ENCODE measurements at regions not wholly inside any gene's neighbourhood (a gene's known extent, or its start where the extent isn't known, plus 50 kb on each side); places are given as distances from the start of the nearest gene placed in this dataset.

- TF ChIP-seq CTCF (conservative IDR thresholded peaks at IDR 0.05; ENCODE audit: control insufficient read depth, insufficient read depth, low read depth, low read length) = no peak
- no peak for DNase-seq (ENCODE audit: low read depth)
- H3K4me3 ChIP-seq (ENCODE audit: control insufficient read depth, low read depth, low read length) = no peak overlapping the region
Measured at GRCh38 chr7:93039786-93040185, 78.0 kb downstream of the SAMD9 start.

GRCh38 chr7:93039282-93039681 is 78.5 kb downstream of the SAMD9 start:
- no peak for TF ChIP-seq CTCF (conservative IDR thresholded peaks at IDR 0.05; ENCODE audit: control insufficient read depth, insufficient read depth, low read depth, low read length)
- no peak overlapping the region for H3K4me3 ChIP-seq (ENCODE audit: control insufficient read depth, low read depth, low read length)
- DNase-seq (ENCODE audit: low read depth) = no peak

DNA sequence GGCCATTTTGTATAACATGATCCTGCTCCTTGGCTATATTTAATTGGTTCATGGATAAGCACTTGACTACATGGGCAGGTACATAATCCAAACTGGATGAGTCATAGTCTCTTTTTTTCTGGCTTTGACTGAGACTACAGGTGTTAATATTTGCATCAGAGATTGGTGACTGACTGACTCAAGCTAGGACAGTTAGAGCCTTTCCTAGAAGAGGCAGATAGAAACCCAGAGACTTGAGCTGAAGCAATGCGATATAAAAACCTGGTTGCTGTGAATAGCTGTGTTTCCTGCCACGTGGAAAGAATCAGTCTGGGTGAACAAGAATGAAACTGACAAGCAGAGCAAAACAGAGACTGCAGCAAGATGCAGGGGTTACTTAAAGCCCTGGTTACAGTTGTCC is 81.0 kb downstream of the SAMD9 start:
- no peak for DNase-seq (ENCODE audit: low read depth)
- no peak for TF ChIP-seq CTCF (conservative IDR thresholded peaks at IDR 0.05; ENCODE audit: control insufficient read depth, insufficient read depth, low read depth, low read length)
- H3K4me3 ChIP-seq (ENCODE audit: control insufficient read depth, low read depth, low read length) = no peak overlapping the region

GRCh38 chr7:93036149-93036640 is 81.6 kb downstream of the SAMD9 start:
- DNase-seq (ENCODE audit: low read depth) = no peak
- TF ChIP-seq CTCF (conservative IDR thresholded peaks at IDR 0.05; ENCODE audit: control insufficient read depth, insufficient read depth, low read depth, low read length) = no peak
- no peak overlapping the region for H3K4me3 ChIP-seq (ENCODE audit: control insufficient read depth, low read depth, low read length)

GRCh38 chr7:93031795-93032194 is 86.0 kb downstream of the SAMD9 start:
- TF ChIP-seq CTCF (conservative IDR thresholded peaks at IDR 0.05; ENCODE audit: control insufficient read depth, insufficient read depth, low read depth, low read length) = no peak
- no peak overlapping the region for H3K4me3 ChIP-seq (ENCODE audit: control insufficient read depth, low read depth, low read length)
- no peak for DNase-seq (ENCODE audit: low read depth)

DNA sequence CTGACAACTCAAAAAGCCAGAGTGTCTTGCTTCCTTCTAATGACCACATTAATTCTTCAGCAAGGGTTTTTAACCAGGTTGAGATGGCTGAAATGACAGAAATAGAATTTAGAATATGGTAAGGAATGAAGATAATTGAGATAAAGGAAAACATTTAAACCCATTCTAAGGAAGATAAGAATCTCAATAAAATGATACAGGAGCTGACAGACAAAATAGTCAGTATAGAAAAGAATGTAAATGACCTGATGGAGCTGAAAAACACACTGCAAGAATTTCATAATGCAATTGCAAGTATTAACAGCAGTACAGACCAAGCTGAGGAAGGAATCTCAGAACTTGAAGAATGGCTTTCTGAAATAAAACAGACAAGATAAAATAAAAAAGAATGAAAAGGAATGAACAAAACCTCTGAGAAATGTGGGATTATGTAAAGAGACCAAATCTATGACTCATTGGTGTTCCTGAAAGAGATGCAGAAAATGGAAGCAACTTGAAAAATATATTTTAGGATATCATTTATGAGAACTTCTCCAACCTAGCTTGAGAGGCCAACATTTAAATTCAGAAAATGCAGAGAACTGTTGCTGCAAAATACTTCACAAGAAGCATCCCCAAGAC is 87.1 kb downstream of the SAMD9 start:
- no peak overlapping the region for H3K4me3 ChIP-seq (ENCODE audit: control insufficient read depth, low read depth, low read length)
- no peak for TF ChIP-seq CTCF (conservative IDR thresholded peaks at IDR 0.05; ENCODE audit: control insufficient read depth, insufficient read depth, low read depth, low read length)
- no peak for DNase-seq (ENCODE audit: low read depth)

DNA sequence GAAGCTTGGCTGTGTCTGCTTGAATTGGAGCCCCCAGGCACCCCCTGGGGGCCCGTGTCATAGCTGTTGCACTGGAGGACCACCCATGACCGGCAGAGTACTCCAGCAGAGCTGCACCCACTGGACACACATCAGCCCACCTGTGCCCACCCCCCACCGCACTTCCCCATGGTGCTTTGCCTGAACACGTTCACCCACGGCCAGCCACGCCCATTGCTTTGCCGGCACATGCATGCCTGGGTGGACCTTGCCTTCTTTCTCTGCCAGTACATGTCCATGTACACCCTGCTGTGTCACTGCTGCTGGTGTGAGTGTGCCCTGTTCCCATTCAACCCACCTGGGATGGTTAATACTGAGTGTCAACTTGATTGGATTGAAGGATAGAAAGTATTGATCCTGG is 88.7 kb downstream of the SAMD9 start:
- TF ChIP-seq CTCF (conservative IDR thresholded peaks at IDR 0.05; ENCODE audit: control insufficient read depth, insufficient read depth, low read depth, low read length) = no peak
- DNase-seq (ENCODE audit: low read depth) = no peak
- no peak overlapping the region for H3K4me3 ChIP-seq (ENCODE audit: control insufficient read depth, low read depth, low read length)
